ENCODE measurements at regions not wholly inside any gene's neighbourhood (a gene's known extent, or its start where the extent isn't known, plus 50 kb on each side); places are given as distances from the start of the nearest gene placed in this dataset.
"Not testable (repeated sequence)": the region's sequence is repeated elsewhere in the genome, so short reads cannot be mapped to it uniquely, and the experiment has no call there.

DNA sequence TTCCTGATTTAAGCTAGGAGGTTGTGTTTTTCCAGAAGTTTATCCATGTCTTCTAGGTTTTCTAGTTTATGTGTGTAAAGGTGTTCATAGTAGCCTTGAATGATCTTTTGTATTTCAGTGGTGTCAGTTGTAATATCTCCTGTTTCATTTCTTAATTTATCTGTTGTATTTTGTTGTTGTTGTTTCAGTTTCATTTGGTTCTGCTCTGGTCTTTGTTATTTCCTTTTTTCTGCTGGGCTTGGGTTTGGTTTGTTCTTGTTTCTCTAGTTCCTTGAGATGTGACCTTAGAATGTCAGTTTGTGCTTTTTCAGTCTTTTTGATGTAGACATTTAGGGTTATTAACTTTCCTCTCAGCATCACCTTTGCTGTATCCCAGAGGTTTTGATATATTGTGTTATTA lies 62.8 kb downstream of the SCP2D1 start:
- DNase-seq (ENCODE audit: extremely low read depth in 1 of 11, low read depth in 9 of 11, low spot score in 4 of 11), result not testable (repeated sequence)

DNA sequence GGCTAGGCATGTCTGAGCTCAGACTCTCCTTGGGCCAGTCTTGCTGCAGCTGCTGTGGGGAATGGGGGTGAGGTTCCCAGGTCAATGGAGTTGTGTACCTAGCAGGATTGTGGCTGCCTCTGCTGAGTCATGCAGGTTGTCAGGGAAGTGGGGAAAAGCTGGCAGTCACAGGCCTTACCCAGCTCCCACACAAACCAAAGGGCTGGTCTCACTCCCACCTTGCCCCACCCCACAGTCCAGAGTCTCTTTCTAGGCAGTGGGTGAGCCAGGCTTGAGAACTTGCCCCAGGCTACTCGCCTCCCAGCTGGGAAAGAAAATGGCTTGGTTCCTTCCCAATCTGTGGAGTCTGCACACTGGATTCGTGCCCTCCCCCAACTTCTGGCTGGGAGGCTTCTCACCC lies 65.7 kb downstream of the SCP2D1 start:
- no peak for DNase-seq (ENCODE audit: extremely low read depth in 1 of 11, low read depth in 9 of 11, low spot score in 4 of 11)

DNA sequence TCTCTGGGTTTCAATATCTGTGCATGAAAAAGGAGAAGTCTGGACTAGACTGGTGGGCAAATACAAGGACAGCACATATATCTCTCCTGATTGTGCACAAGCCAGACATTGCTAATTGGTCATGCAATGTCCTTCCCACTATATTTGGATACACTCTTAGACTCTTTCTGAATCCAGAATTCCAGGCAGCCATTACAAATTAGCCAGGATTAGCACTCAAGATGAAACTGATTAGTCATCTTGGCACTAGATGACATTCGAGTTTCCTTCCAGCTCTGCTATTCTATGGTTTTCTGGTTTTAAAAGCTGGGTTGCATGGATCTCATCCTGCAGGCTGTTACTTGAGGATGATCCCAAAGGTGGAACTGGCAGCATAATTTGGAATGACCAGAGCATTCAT lies 73.2 kb downstream of the SCP2D1 start:
- no peak for DNase-seq (ENCODE audit: extremely low read depth in 1 of 11, low read depth in 9 of 11, low spot score in 4 of 11)

DNA sequence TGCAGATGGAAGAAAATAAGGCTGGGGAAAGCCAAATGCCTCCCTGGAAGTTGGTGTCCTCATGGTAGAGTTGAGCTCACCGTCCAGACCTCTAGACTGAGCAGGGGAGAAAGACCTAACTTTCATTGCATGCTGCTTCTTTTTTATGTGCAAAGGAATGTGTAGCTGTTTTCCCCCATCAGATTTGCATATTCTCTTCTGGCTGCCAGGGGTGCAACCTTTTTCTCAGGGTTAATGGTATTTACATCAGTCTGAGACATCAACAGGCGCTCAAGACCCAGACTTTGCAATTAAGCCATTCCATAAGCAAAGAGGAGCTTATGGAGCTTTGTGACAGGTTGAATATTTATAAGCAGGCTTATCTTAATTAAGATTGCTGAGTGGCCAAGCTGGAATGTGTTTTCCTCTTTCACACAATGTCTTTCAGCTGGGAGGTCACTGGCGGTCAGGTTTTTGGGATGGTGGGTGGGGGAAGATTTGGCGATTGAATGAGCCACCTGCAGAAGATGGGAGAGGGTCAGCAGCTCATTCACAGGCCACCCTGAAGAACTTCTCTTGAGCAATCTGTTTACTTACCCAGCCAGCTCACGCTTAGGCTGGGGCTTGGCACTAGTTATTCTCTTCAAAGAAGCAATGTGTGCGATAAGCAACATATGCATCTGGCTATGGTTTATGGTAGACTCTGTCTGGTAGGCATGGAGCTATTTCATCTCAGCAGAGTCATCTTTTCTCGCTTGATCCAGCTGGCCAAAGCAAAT lies 88.6 kb downstream of the SCP2D1 start:
- no peak for DNase-seq (ENCODE audit: extremely low read depth in 1 of 11, low read depth in 9 of 11, low spot score in 4 of 11)

DNA sequence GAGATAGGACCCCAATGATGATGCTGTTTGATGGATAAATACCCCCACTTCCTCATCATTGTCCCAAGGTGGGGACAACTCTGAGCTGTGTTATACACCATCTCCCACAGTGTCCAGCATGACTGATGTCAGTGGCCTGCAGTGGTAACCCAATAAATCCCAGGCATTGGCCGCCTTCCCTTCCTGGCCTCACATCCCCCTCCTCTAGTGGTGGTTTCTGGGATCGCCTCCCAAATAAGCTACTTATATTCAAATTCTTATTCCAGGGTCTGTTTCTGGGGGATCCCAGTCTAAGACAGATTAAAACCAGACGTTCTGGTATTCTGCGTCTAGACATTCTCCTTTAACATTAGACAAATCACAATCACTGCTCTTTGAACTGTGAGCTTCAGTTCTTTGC lies 90.6 kb downstream of the SCP2D1 start:
- DNase-seq (ENCODE audit: extremely low read depth in 1 of 11, low read depth in 9 of 11, low spot score in 4 of 11), result no peak

DNA sequence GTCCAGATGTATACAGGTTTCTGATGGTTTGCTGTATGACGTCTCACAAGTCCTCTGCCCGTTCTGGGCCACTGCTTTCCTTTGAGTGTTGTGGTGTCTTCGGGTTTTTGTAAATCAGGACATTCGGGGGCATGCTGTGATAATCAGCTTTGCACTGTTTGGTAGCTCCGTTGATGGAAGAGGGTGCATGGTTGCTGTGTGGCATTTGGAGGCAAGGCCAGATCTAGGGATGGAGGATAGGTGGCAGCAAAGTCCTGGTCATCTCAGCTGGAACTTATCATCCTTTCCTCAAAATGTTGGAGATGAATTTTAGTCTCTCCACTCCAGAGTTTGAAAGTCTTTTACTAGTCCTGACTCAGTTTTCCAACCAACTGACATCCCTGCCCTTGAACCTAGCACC lies 91.0 kb downstream of the SCP2D1 start:
- DNase-seq (ENCODE audit: extremely low read depth in 1 of 11, low read depth in 9 of 11, low spot score in 4 of 11), result no peak

DNA sequence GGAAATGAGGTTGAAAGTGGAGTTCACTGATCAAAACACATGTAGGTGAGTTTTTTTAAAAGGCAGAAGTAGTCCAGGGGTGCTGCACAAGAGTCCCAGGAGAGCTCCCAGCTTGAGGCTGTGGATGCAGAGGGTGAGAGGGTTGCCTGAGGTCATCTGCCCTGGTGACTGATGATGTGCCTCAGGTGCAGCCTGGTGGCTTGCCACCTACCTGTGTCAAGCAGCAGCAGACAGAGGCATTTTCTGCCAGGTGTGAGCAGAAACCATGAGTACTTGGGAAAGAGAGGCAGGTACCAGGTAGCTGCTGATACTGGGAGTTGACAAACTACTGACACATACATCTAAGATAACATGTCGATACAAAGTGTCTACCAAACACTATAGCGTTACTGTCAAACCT lies 92.5 kb downstream of the SCP2D1 start:
- no peak for DNase-seq (ENCODE audit: extremely low read depth in 1 of 11, low read depth in 9 of 11, low spot score in 4 of 11)

DNA sequence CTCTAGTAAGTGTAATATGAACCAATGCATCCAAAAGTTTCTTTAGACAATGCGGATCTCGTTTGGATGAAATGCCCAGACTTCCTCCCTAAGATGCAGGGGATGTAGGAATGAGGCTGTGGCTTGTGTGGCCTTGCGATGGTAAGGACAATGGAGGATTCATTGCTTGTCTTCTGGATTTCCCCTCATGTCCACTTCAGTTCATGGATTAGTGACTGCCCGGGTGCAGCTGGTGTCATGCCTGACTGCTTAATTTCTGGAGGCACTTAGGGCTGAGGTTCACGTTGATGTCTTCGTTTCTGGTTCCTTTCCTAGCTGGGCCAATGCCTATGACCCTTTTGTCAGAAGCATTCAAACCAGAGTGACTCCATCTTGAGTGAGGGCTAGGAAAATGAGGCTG lies 93.8 kb downstream of the SCP2D1 start:
- DNase-seq (ENCODE audit: extremely low read depth in 1 of 11, low read depth in 9 of 11, low spot score in 4 of 11), result no peak

DNA sequence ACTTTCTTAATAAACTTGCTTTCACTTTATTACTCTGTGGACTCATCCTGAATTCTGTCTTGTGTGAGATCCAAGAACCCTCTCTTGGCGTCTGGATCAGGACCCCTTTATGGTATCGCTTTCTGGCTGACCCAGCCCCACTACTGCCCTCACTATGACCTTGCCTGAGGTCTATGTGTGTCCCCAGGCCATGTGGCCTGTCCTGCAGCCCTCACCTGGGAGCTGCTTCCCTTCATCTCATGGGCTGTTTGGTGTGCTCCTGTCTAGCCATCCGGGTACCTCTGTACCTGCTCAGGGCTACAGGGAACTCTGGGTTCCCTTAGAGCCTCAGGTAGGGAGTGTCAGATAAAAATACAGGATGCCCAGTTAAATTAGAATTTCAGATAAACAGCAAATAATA lies 94.5 kb downstream of the SCP2D1 start:
- DNase-seq (ENCODE audit: extremely low read depth in 1 of 11, low read depth in 9 of 11, low spot score in 4 of 11), result no peak

DNA sequence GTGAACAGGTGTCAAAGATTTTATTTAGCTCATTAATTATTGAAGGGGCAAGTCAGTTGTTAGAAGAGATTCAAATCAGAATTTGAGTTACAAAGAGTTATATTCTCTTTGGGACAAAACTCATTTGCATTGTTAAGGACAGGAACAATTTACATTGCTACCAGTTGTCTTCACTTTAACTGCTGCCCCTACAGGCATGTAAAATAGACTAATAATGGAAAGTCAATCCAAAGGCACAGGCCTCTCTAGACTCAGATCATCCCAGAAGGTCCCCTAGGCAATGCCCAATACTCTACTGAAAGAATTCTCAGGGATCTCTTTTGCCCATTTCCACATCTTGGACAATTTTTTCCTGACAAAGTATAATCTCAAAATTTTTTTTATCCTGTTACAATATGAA lies 95.7 kb downstream of the SCP2D1 start:
- no peak for DNase-seq (ENCODE audit: extremely low read depth in 1 of 11, low read depth in 9 of 11, low spot score in 4 of 11)

DNA sequence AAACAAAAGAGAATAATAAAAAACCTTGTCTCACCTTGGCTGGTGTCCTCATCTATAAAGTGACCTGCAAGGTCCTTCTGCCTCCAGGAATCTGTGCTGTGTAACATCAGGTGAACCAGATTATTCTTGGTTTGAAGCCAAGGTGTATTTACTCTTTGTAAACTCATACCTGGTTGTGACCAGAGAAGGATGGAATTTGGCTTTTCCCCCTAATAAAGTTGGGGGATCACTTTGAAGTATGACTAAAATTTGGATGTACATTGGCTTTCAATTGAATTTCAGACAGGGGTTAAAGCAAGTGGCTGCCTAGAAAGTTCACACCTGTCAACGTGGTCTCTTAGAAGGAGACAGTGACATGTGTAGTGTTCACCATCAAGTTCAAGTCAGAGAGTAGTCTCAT lies 100.1 kb downstream of the SCP2D1 start:
- no peak for DNase-seq (ENCODE audit: extremely low read depth in 1 of 11, low read depth in 9 of 11, low spot score in 4 of 11)

DNA sequence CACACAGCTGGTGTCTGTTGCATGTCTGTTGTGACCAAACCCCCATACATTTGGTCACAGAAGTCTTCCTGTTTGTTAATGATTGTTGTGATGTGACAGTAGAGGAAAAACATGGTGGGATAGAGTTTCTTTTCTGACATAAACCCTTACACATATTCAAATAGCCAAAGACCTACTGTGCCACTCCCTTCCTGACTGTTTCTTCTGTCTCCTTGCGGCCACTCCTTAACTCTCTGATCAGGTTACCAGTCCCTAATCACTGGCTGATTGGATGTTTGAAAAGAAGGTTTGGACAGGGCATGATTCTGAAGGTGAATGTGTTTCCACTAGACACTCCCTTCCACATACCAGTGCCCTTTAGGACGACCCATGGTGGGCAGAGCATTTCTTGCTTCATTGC lies 101.2 kb downstream of the SCP2D1 start:
- DNase-seq (ENCODE audit: extremely low read depth in 1 of 11, low read depth in 9 of 11, low spot score in 4 of 11), result no peak

DNA sequence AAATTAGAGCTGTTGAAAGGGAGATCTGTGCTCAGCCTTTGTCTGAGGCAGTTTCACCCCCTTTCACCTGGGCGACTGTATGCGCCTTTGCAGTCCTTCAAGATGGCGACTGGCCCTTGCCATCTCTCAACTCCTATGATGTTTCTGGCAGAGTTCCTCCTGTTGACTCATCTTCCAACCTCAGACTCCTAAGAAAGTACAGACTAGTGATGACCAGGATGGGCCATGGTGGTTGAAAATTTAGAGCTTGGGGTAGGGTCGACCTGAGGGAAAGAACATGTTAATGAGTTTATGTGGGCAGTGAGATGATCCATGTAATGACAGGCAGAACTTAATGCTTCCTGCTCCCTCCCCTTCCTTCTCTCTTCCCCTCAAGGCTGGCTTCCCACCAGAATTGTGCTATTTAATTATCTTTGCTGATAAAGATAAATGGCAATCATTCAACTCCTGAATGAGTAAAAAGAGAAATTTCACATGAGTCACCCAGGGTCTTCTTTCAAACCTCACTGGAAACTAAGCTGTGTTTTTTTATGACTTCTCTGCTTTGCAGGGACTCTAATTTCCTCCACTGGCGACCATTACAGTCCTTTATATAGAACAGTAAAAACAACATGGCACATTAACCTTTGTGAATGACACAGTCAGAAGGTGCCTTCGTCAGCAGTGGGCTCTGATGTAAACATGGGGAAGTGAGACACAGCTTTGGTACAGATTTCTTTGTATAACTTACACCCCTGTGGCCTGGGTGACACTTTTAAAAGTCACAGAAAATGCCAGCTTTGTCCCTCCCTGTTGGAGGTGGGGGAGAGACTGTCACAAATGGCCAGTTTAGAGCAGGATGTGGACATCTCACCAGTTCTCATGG lies 103.5 kb downstream of the SCP2D1 start:
- DNase-seq (ENCODE audit: extremely low read depth in 1 of 11, low read depth in 9 of 11, low spot score in 4 of 11), result peak in 3 of 11 donors; percentile 10 to 35 (median 22)

DNA sequence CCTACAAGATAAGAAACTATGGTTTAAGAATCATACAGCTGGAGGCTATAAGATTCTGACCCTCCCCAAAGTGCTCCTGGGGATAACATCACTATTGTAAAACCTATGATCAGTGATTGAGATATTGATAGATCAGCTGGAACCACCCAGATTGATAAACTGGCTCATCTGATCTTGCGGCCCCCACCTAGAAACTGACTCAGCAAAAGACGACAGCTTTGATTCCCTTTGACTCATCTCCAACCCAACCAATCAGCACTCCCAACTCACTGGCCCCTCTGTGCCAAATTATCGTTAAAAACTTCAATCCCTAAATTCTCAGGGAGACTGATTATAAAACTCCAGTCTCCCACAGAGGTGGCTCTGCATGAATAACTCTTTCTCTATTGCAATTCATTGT lies 106.4 kb downstream of the SCP2D1 start:
- DNase-seq (ENCODE audit: extremely low read depth in 1 of 11, low read depth in 9 of 11, low spot score in 4 of 11), result no peak

DNA sequence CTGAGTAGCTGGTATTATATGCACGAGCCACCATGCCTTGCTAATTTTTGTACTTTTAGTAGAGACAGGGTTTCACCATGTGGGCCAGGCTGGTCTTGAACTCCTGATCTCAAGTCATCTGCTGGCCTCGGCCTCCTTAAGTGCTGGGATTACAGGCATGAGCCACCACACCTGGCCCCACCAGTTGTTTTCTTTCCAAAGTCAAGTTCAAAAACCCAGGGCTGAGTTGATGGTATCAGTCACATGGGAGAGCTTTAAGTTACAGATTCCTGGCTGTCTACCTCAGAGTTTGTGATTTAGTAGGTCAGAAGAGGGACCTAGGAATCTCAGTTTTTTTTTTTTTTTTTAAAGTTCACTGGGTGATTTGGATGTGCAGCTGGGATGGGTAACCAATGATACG lies 107.7 kb downstream of the SCP2D1 start:
- DNase-seq (ENCODE audit: extremely low read depth in 1 of 11, low read depth in 9 of 11, low spot score in 4 of 11), result peak in 2 of 11 donors; percentile 14 to 18

DNA sequence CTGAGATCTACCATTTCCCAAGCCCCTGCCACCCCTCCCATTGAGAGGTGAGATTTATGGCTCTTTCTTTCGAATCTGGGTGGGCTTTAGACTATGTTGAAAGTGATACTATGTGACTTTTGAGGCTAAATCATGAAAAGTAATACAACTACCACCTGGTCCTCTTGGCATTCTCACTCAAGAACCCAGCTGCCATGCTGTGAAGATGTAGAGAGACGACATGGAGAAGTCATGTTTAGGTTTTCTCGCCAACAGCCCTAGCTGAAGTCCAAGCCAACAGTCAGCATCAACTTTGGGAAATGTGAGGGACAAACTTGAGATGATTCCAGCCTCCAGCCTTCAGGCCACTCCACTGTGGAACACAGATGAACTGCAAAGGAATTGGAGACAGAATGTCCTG lies 108.7 kb downstream of the SCP2D1 start:
- no peak for DNase-seq (ENCODE audit: extremely low read depth in 1 of 11, low read depth in 9 of 11, low spot score in 4 of 11)

DNA sequence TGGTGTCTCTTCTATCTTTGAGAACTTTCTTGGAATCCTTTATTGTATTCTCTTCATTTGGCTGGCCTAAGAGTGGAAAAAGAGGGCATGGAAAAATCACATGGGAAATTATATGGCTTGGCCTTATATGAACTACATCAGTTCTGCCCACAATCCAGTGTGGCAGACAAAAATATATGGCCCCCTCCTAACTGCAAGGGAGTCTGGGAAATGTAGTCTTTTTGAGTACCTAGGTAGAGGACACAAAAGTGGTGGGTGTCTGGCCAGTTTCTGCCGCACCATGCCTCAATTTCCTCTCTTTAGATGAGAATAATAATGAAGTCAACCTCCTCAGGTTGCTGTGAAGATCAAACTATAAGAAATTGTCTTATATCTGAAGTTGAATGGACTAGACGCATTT lies 109.3 kb downstream of the SCP2D1 start:
- no peak for DNase-seq (ENCODE audit: extremely low read depth in 1 of 11, low read depth in 9 of 11, low spot score in 4 of 11)

DNA sequence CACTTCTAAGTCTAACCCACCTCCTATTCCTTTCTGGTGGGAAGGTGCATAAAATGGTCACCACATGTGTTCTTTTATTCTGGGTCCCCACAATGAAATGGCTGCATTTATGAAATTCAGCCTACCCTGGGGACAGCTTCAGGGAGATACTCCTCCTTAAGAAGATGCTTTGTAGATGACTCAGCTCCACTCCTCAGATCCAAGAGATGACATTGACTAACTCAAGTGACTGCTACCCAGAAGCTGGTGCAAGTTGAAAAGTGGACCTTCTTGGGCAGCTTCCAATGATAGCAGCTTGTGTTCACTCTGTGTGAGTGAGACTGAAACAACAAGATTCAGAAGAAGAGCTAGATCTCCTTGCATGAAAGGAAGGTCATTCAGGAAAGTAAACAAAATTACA lies 113.4 kb downstream of the SCP2D1 start:
- DNase-seq (ENCODE audit: extremely low read depth in 1 of 11, low read depth in 9 of 11, low spot score in 4 of 11), result no peak

DNA sequence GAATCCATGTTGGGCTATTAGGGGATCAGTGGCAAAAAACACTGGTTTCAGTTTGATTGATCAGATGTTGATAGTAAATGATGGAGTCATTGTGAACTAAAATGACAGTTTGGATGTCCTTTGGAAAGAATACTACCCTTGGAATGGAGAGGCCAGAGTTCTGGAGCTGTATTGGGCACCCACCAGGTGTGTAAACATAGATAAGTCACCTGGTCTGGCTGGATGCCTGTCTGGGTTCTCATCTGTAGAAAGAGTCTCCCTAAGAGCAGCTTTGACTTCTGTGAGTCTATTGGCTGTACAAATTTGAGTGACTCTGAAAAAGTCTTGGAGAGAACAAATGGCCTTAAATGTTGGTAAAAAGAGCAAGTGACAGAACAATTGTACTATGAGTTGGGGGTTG lies 115.0 kb downstream of the SCP2D1 start:
- DNase-seq (ENCODE audit: extremely low read depth in 1 of 11, low read depth in 9 of 11, low spot score in 4 of 11), result no peak

DNA sequence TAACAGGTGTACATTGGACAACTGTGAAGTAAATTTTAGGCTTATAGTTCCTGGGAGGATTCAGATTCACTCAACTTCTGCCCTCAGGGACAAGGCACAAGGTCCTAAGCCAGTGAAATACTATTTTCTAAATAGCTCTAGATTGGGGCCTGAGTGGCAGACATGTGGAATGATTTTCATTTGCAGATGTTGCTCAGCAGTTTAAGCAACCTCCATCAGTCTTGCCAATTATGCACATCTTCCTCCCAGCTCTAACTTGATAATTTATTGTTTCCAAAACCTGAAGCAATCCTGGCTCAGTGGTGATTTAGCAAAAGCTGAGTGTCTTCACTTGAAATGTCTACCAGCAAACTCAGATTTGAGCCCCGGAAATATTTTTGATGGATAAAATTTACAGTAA lies 116.2 kb downstream of the SCP2D1 start:
- DNase-seq (ENCODE audit: extremely low read depth in 1 of 11, low read depth in 9 of 11, low spot score in 4 of 11), result no peak

DNA sequence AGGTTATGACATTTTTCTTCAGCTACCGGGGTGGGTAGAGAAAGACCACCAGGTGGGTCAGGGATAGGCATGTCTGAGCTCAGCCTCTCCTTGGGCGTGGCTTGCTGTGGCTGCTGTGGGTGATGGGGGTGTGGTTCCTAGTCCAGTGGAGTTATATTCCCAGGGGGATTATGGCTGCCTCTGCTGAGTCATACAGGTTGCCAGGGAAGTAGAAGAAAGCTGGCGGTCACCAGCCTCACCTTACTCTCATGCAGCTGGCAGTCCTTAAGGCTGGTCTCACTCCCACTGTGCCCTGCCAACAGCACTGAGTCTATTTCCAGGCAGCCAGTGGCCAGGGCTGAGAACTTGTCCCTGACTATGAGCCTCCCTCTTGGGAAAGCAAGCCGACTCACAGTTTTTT lies 130.0 kb downstream of the SCP2D1 start:
- DNase-seq (ENCODE audit: extremely low read depth in 1 of 11, low read depth in 9 of 11, low spot score in 4 of 11), result no peak
